Spleen (tissue), 7 donors: ENCODE measurements at regions not wholly inside any gene's neighbourhood (a gene's known extent, or its start where the extent isn't known, plus 50 kb on each side); places are given as distances from the start of the nearest gene placed in this dataset.

Experiments
- CTCF ChIP-seq, 11 experiments: fragments of 200-600 bp in 7 of 11; fragments of 450-650 bp in 4 of 11; sonication (generic) in 4 of 11; IDR thresholded peaks in 8 of 11; conservative IDR thresholded peaks in 3 of 11; 1 replicate in 7 of 11; 2 replicates in 4 of 11; pipeline versions ENCODE4 v1.4.0 to v1.8.0; 2016 to 2021; ENCODE audit warnings: antibody characterized with exemption in 11 of 11, inconsistent platforms in 4 of 11, mild to moderate bottlenecking in 1 of 11
- POLR2A ChIP-seq, 3 donors: fragments of 450-650 bp; IDR thresholded peaks; one replicate each; pipeline ENCODE4 v1.5.1; 2017; ENCODE audit warnings: antibody characterized with exemption in 3 of 3, mild to moderate bottlenecking in 1 of 3
- donor health status: DM: no; HTN: no; CAD: no; lungs with moderate emphysema.
- donor health status: DM: no; HTN: no; CAD: no.
- donor health status: DM: no; HTN: no; CAD: no.

DNA sequence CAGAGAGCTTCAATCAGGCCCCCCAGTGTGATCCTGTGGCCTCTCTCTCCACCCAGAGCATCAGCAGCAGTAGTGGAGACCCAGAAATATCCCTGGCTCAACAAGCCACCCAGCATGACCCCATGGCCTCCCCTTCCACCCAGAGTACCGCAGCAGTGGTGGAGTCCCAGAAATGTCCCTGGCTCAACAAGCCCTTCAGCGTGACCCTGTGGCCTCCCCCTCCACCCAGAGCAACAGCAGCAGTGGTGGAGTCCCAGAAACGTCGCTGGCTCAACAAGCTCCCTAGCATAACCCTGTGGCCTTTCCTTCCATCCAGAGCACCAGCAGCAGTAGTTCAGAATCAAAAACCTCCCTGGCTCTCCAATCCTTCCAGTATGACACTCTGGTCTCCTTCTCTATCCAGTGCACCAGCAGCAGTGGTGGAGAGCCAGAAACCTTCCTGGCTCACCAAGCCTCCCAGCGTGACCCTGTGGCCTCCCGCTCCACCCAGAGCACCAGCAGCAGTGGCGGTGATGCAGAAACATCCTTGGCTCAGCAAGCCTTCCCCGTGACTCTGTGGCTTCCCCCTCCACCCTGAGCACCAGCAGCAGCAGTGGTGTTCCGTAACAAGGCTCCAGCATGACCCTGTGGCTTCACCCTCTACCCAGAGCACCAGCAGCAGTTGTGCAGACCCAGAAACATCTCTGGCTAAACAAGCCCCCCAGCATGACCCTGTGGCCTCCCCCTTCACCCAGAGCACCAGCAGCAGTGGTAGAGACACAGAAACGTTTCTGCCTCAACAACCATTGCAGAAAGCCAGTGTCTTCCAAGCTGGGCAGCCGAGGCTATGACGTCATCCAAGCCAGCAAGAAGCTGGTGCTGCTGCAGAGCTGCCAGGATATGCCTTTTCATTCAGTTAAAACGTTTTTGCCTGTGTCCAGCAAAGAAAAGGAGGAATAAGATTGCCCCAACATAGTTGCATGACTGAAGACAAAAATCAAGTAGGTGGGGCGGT lies 61.3 kb upstream of the TAMM41 start:
- TF ChIP-seq CTCF (IDR thresholded peaks at IDR 0.05 in 8 of 11, conservative IDR thresholded peaks at IDR 0.05 in 3 of 11) (no peak), POLR2A (IDR thresholded peaks at IDR 0.05) (no peak)
